ENCODE measurements at regions not wholly inside any gene's neighbourhood (a gene's known extent, or its start where the extent isn't known, plus 50 kb on each side); places are given as distances from the start of the nearest gene placed in this dataset.

- peaks cover 0 to 2% of the 10 kb centered on the region in 2 donors for H3K27me3 ChIP-seq (ENCODE audit: control insufficient read depth in 2 of 2, insufficient read depth in 2 of 2, low read length in 2 of 2)
- no peak for TF ChIP-seq CTCF (IDR thresholded peaks at IDR 0.05)
- 76% methylated on average over 7 of the region's 7 CpGs for WGBS (ENCODE audit: insufficient coverage)
- H3K36me3 ChIP-seq (replicated peaks in 1 of 2; ENCODE audit: control insufficient read depth in 1 of 2, insufficient read depth in 2 of 2, low read length in 2 of 2), result no peaks in the 10 kb centered on the region
- H3K9me3 ChIP-seq (replicated peaks in 1 of 2; ENCODE audit: control insufficient read depth in 1 of 2, insufficient read depth in 1 of 2, low read length in 2 of 2), result no peaks in the 10 kb centered on the region
- no peak overlapping the region for H3K27ac ChIP-seq (ENCODE audit: low read depth in 1 of 2, low read length in 2 of 2)
- intact Hi-C loops (cut with micrococcal nuclease), result no loop called here
- Mint-ChIP-seq H3K27ac (no peak overlapping the region), H3K4me1 (no peaks in the 10 kb centered on the region), H3K27me3 (ENCODE audit: low read depth in 3 of 3) (peaks cover 6 to 11% (median 6%) of the 10 kb centered on the region in 3 donors), H3K36me3 (no peaks in the 10 kb centered on the region), H3K4me3 (no peak overlapping the region), H3K9me3 (peaks cover 0 to 5% (median 0%) of the 10 kb centered on the region in 7 donors)
- no peak overlapping the region for H3K4me2 ChIP-seq (replicated peaks; ENCODE audit: extremely low read depth, low read length, poor library complexity, severe bottlenecking)
- no peaks in the 10 kb centered on the region for H3K79me2 ChIP-seq (ENCODE audit: insufficient read depth, low read length)
- no peak overlapping the region for H3K9ac ChIP-seq (ENCODE audit: insufficient read depth, low read length, poor library complexity, severe bottlenecking)
- DNase-seq, result no peak
- H3K4me1 ChIP-seq (ENCODE audit: control insufficient read depth in 1 of 2, insufficient read depth in 2 of 2, low read length in 2 of 2), result no peaks in the 10 kb centered on the region
- no peak overlapping the region for H3K4me3 ChIP-seq (replicated peaks in 1 of 3; ENCODE audit: low read depth in 2 of 3, low read length in 3 of 3)
- H4K20me1 ChIP-seq (ENCODE audit: insufficient read depth, low read length), result no peaks in the 10 kb centered on the region
- no peak overlapping the region for H2AFZ ChIP-seq (ENCODE audit: insufficient read depth, low read depth, low read length, poor library complexity, severe bottlenecking)
Measured at GRCh38 chr20:48265791-48266190, 480.5 kb upstream of the SULF2 start.

DNA sequence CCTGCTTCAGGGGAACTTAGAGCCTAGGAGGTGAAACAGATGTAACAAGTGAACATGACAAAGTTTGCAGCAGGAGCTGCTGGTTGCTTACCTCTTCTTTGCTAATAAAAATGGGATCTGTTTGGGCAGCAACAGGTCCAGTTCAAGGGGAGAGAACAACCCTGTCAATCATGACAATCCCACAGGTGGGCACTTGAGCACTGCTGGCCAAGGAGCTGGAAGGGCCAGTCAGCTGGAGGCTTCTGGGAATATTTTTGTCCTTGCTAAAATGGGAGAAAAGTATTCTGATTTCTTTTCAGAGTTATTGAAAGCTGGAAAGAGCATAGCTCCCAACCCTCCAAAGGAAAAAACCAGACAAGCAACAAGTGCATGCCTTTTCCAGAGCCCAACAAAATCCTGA, 477.7 kb upstream of the SULF2 start:
- Histone ChIP-seq H3K9ac (ENCODE audit: insufficient read depth, low read length, poor library complexity, severe bottlenecking) (no peak overlapping the region), H3K4me2 (replicated peaks; ENCODE audit: extremely low read depth, low read length, poor library complexity, severe bottlenecking) (no peak overlapping the region), H2AFZ (ENCODE audit: insufficient read depth, low read depth, low read length, poor library complexity, severe bottlenecking) (no peak overlapping the region), H3K4me1 (ENCODE audit: control insufficient read depth in 1 of 2, insufficient read depth in 2 of 2, low read length in 2 of 2) (no peaks in the 10 kb centered on the region), H3K79me2 (ENCODE audit: insufficient read depth, low read length) (no peaks in the 10 kb centered on the region), H3K36me3 (replicated peaks in 1 of 2; ENCODE audit: control insufficient read depth in 1 of 2, insufficient read depth in 2 of 2, low read length in 2 of 2) (no peaks in the 10 kb centered on the region), H3K27ac (ENCODE audit: low read depth in 1 of 2, low read length in 2 of 2) (no peak overlapping the region), H3K27me3 (ENCODE audit: control insufficient read depth in 2 of 2, insufficient read depth in 2 of 2, low read length in 2 of 2) (no peaks in the 10 kb centered on the region), H4K20me1 (ENCODE audit: insufficient read depth, low read length) (no peaks in the 10 kb centered on the region), H3K9me3 (replicated peaks in 1 of 2; ENCODE audit: control insufficient read depth in 1 of 2, insufficient read depth in 1 of 2, low read length in 2 of 2) (no peaks in the 10 kb centered on the region), H3K4me3 (replicated peaks in 1 of 3; ENCODE audit: low read depth in 2 of 3, low read length in 3 of 3) (no peak overlapping the region)
- no peak for DNase-seq
- Mint-ChIP-seq H3K9me3 (peaks cover 0 to 5% (median 2%) of the 10 kb centered on the region in 7 donors), H3K4me1 (no peaks in the 10 kb centered on the region), H3K27me3 (ENCODE audit: low read depth in 3 of 3) (peaks cover 7 to 11% (median 9%) of the 10 kb centered on the region in 3 donors), H3K4me3 (no peak overlapping the region), H3K27ac (no peak overlapping the region), H3K36me3 (no peaks in the 10 kb centered on the region)
- intact Hi-C loops (cut with micrococcal nuclease), result no loop called here
- TF ChIP-seq CTCF (IDR thresholded peaks at IDR 0.05), result no peak

All from CD14-positive monocyte (primary cell).